ENCODE measurements at regions not wholly inside any gene's neighbourhood (a gene's known extent, or its start where the extent isn't known, plus 50 kb on each side); places are given as distances from the start of the nearest gene placed in this dataset.

DNA sequence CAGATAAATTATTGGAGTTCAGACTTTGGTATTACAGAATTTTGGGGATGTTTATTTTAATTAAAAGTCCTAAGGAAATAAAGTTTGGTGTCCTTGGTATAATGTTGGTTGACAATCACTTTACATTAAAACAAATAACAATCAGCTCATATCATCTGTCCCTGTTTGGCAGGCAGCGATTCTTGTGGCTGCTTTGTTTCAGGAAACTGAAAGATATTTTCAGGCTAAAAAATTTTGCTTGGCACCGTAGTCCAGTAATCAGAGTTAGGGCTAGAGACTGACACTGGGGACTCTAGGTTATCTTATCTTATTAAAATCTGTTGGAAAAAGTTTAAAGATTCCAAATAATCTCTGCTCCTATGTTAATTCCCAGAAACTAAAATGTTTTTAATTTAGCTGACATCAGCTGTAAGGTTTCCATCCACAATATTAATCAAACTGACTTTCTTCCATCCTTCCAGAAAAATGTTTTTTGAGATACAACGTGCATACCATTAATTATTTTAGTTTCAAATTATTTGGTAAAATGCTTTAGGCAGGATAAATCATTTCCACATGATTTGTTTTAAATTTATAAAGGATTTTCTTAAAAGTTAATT, 97.6 kb downstream of the ZIC5 start:
- peaks cover 3% of the 10 kb centered on the region for H3K4me1 Mint-ChIP-seq (ENCODE audit: low read depth, unreplicated experiment)
- DNase-seq = no peak
- H3K27ac Mint-ChIP-seq (ENCODE audit: unreplicated experiment) = no peak overlapping the region
- no peaks in the 10 kb centered on the region for H3K9me3 Mint-ChIP-seq (ENCODE audit: unreplicated experiment)
- no peak overlapping the region for H3K4me3 Mint-ChIP-seq (ENCODE audit: unreplicated experiment)
- TF ChIP-seq, protein P1, sequence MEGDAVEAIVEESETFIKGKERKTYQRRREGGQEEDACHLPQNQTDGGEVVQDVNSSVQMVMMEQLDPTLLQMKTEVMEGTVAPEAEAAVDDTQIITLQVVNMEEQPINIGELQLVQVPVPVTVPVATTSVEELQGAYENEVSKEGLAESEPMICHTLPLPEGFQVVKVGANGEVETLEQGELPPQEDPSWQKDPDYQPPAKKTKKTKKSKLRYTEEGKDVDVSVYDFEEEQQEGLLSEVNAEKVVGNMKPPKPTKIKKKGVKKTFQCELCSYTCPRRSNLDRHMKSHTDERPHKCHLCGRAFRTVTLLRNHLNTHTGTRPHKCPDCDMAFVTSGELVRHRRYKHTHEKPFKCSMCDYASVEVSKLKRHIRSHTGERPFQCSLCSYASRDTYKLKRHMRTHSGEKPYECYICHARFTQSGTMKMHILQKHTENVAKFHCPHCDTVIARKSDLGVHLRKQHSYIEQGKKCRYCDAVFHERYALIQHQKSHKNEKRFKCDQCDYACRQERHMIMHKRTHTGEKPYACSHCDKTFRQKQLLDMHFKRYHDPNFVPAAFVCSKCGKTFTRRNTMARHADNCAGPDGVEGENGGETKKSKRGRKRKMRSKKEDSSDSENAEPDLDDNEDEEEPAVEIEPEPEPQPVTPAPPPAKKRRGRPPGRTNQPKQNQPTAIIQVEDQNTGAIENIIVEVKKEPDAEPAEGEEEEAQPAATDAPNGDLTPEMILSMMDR (IDR thresholded peaks at IDR 0.05; ENCODE audit: partially characterized antibody, unreplicated experiment) = no peak
- no peaks in the 10 kb centered on the region for H3K36me3 Mint-ChIP-seq (ENCODE audit: unreplicated experiment)
- peaks cover 2% of the 10 kb centered on the region for H3K27me3 Mint-ChIP-seq (ENCODE audit: unreplicated experiment)

DNA sequence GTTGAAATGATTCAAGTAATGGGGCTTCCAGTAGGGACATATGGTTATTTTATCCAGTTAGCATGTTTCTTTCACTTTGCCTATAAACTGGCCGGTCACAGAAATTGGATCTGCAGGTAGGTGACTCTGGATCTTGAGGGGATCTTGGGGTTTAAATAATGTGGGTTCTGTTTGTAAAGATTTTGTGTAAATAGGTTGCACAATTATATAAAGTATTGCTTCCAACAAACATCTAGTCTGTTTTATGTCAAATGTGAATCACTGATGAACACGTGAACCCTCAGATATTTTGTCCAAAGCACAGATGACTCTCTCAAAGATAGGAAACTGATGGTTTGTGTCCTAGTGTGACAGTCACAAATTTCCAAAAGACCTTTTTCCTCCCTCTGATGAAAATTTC, 98.4 kb downstream of the ZIC5 start:
- peaks cover 2% of the 10 kb centered on the region for H3K27me3 Mint-ChIP-seq (ENCODE audit: unreplicated experiment)
- no peak for DNase-seq
- TF ChIP-seq, protein P1 (IDR thresholded peaks at IDR 0.05; ENCODE audit: partially characterized antibody, unreplicated experiment) = no peak
- H3K4me1 Mint-ChIP-seq (ENCODE audit: low read depth, unreplicated experiment) = peaks cover 3% of the 10 kb centered on the region
- no peak overlapping the region for H3K27ac Mint-ChIP-seq (ENCODE audit: unreplicated experiment)
- no peak overlapping the region for H3K4me3 Mint-ChIP-seq (ENCODE audit: unreplicated experiment)
- H3K36me3 Mint-ChIP-seq (ENCODE audit: unreplicated experiment) = no peaks in the 10 kb centered on the region
- H3K9me3 Mint-ChIP-seq (ENCODE audit: unreplicated experiment) = no peaks in the 10 kb centered on the region

DNA sequence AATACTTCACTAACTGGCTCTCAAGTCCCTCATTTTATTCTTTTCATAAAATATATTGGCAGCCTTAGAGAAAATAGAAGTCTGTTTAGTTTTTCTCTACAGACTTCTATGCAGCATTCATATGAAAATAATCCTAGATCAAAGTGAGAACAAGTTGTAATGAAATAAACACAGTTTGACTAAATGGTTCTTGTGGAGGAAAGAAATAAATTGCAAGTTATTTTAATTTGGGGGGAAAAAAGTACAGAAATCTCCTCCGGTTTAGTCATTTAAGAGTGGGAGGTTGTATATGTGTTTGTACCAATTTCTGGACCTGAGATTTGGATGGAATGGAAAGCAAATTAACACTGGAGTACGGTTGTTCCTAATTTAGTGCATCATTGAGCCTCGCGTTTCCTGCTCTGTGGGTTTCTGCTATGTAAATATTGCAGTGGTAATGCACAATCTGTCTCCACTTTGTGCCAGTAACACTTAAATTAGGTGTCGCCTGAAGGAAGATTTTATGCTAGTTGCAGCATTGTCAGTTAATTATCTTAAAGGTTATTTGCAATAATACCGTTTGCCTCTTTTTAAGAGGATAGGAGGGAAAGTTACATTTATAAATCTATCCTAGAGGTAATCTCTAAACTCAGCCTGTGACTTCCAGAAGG, 100.2 kb downstream of the ZIC5 start:
- H3K36me3 Mint-ChIP-seq (ENCODE audit: unreplicated experiment) = no peaks in the 10 kb centered on the region
- no peak for DNase-seq
- H3K4me1 Mint-ChIP-seq (ENCODE audit: low read depth, unreplicated experiment) = peaks cover 3% of the 10 kb centered on the region

DNA sequence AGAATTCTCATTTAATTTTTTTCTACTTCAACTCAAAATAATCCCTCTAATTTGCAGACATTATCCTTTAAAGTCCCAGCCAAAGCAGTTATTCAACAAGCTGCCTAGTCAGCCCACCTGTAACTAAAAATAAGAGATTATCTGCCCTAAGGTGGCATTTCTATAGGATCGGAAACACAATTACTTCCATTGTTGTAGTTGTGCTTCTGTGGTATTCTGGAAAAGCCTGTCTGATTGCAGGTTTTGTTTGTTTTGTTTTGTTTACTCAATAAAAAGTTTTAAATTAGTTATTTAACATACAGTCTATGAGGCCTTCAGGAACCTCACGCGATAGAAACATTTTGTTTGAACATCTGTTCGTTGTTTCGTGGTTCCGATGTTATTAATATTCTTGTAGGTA, 101.0 kb downstream of the ZIC5 start:
- no peak overlapping the region for H3K4me3 Mint-ChIP-seq (ENCODE audit: unreplicated experiment)
- H3K27me3 Mint-ChIP-seq (ENCODE audit: unreplicated experiment) = peaks cover 2% of the 10 kb centered on the region
- peaks cover 3% of the 10 kb centered on the region for H3K4me1 Mint-ChIP-seq (ENCODE audit: low read depth, unreplicated experiment)
- no peaks in the 10 kb centered on the region for H3K9me3 Mint-ChIP-seq (ENCODE audit: unreplicated experiment)
- TF ChIP-seq, protein P1 (IDR thresholded peaks at IDR 0.05; ENCODE audit: partially characterized antibody, unreplicated experiment) = no peak
- H3K36me3 Mint-ChIP-seq (ENCODE audit: unreplicated experiment) = no peaks in the 10 kb centered on the region
- H3K27ac Mint-ChIP-seq (ENCODE audit: unreplicated experiment) = no peak overlapping the region
- no peak for DNase-seq

More for the DNA sequence above, 100.2 kb downstream of the ZIC5 start:
- Mint-ChIP-seq H3K27ac (ENCODE audit: unreplicated experiment) (no peak overlapping the region), H3K9me3 (ENCODE audit: unreplicated experiment) (no peaks in the 10 kb centered on the region), H3K27me3 (ENCODE audit: unreplicated experiment) (peaks cover 2% of the 10 kb centered on the region), H3K4me3 (ENCODE audit: unreplicated experiment) (no peak overlapping the region)
- TF ChIP-seq, protein P1 (IDR thresholded peaks at IDR 0.05; ENCODE audit: partially characterized antibody, unreplicated experiment) = no peak

DNA sequence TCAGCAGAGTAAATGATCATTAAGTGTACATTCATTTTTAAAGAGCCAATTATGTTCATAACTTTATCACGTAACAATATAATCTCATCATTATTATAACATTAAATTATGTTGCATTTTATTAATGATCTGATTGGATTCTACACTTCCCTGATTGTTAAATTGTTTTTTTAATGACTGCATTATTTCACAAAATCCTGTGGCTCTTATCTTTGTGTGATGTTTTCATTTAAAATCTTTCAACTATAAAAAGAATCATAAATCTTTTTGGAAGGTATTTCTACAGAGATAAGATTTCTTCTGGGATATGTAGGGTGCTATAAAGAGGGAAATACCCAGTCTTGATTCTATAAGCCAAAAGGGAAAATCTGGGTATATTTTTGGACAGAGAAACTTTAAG, 101.7 kb downstream of the ZIC5 start:
- Mint-ChIP-seq H3K27ac (ENCODE audit: unreplicated experiment) (no peak overlapping the region), H3K27me3 (ENCODE audit: unreplicated experiment) (peaks cover 2% of the 10 kb centered on the region), H3K4me3 (ENCODE audit: unreplicated experiment) (no peak overlapping the region), H3K9me3 (ENCODE audit: unreplicated experiment) (no peaks in the 10 kb centered on the region), H3K4me1 (ENCODE audit: low read depth, unreplicated experiment) (peaks cover 3% of the 10 kb centered on the region), H3K36me3 (ENCODE audit: unreplicated experiment) (no peaks in the 10 kb centered on the region)
- TF ChIP-seq, protein P1 (IDR thresholded peaks at IDR 0.05; ENCODE audit: partially characterized antibody, unreplicated experiment) = no peak
- DNase-seq = no peak
